ENCODE measurements at regions not wholly inside any gene's neighbourhood (a gene's known extent, or its start where the extent isn't known, plus 50 kb on each side); places are given as distances from the start of the nearest gene placed in this dataset.

DNA sequence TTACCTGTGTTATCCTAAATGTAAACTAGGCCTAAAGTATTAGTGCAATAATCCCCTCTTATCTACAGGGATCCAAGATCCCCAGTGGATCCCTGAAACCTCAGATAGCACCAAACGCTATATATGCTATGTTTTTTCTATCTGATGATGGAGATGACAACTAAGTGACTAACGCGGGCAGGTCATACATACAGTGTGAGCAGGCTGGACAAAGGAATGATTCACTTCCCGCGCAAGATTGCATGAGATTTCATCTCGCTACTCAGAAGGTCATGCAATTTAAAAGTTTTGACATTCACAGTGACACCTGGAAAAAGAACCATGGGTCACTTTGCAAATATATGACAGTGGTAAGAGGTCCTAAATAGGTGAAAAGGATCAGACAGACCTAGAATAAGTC lies 875.9 kb downstream of the HACE1 start:
- TF ChIP-seq JUND (IDR thresholded peaks at IDR 0.05) (no peak), HNF4A (conservative IDR thresholded peaks at IDR 0.05) (no peak), HNF4G (IDR thresholded peaks at IDR 0.05) (no peak), TAF1 (conservative IDR thresholded peaks at IDR 0.05) (no peak), FOXA1 (IDR thresholded peaks at IDR 0.05) (no peak), YY1 (IDR thresholded peaks at IDR 0.05) (no peak), RXRA (IDR thresholded peaks at IDR 0.05) (no peak), FOXA2 (IDR thresholded peaks at IDR 0.05) (no peak), SP1 (IDR thresholded peaks at IDR 0.05) (no peak)
- TF ChIP-seq, protein P1, sequence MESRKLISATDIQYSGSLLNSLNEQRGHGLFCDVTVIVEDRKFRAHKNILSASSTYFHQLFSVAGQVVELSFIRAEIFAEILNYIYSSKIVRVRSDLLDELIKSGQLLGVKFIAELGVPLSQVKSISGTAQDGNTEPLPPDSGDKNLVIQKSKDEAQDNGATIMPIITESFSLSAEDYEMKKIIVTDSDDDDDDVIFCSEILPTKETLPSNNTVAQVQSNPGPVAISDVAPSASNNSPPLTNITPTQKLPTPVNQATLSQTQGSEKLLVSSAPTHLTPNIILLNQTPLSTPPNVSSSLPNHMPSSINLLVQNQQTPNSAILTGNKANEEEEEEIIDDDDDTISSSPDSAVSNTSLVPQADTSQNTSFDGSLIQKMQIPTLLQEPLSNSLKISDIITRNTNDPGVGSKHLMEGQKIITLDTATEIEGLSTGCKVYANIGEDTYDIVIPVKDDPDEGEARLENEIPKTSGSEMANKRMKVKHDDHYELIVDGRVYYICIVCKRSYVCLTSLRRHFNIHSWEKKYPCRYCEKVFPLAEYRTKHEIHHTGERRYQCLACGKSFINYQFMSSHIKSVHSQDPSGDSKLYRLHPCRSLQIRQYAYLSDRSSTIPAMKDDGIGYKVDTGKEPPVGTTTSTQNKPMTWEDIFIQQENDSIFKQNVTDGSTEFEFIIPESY (IDR thresholded peaks at IDR 0.05) = no peak
- TF ChIP-seq, protein P2, sequence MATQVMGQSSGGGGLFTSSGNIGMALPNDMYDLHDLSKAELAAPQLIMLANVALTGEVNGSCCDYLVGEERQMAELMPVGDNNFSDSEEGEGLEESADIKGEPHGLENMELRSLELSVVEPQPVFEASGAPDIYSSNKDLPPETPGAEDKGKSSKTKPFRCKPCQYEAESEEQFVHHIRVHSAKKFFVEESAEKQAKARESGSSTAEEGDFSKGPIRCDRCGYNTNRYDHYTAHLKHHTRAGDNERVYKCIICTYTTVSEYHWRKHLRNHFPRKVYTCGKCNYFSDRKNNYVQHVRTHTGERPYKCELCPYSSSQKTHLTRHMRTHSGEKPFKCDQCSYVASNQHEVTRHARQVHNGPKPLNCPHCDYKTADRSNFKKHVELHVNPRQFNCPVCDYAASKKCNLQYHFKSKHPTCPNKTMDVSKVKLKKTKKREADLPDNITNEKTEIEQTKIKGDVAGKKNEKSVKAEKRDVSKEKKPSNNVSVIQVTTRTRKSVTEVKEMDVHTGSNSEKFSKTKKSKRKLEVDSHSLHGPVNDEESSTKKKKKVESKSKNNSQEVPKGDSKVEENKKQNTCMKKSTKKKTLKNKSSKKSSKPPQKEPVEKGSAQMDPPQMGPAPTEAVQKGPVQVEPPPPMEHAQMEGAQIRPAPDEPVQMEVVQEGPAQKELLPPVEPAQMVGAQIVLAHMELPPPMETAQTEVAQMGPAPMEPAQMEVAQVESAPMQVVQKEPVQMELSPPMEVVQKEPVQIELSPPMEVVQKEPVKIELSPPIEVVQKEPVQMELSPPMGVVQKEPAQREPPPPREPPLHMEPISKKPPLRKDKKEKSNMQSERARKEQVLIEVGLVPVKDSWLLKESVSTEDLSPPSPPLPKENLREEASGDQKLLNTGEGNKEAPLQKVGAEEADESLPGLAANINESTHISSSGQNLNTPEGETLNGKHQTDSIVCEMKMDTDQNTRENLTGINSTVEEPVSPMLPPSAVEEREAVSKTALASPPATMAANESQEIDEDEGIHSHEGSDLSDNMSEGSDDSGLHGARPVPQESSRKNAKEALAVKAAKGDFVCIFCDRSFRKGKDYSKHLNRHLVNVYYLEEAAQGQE (IDR thresholded peaks at IDR 0.05) = no peak
- TF ChIP-seq, protein P3, sequence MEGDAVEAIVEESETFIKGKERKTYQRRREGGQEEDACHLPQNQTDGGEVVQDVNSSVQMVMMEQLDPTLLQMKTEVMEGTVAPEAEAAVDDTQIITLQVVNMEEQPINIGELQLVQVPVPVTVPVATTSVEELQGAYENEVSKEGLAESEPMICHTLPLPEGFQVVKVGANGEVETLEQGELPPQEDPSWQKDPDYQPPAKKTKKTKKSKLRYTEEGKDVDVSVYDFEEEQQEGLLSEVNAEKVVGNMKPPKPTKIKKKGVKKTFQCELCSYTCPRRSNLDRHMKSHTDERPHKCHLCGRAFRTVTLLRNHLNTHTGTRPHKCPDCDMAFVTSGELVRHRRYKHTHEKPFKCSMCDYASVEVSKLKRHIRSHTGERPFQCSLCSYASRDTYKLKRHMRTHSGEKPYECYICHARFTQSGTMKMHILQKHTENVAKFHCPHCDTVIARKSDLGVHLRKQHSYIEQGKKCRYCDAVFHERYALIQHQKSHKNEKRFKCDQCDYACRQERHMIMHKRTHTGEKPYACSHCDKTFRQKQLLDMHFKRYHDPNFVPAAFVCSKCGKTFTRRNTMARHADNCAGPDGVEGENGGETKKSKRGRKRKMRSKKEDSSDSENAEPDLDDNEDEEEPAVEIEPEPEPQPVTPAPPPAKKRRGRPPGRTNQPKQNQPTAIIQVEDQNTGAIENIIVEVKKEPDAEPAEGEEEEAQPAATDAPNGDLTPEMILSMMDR (IDR thresholded peaks at IDR 0.05; ENCODE audit: low read depth, low read length, missing input control) = no peak

GRCh38 chr6:103983011-103983410 lies 876.7 kb downstream of the HACE1 start:
- no peaks in the 10 kb centered on the region for H3K9me3 ChIP-seq (ENCODE audit: control insufficient read depth in 4 of 4, low read length in 3 of 4)
- no peaks in the 10 kb centered on the region for H3K27me3 ChIP-seq (ENCODE audit: control insufficient read depth in 4 of 4, insufficient read depth in 4 of 4, low read length in 3 of 4)
- DNase-seq (ENCODE audit: low spot score) = no peak
- TF ChIP-seq, protein P2 (IDR thresholded peaks at IDR 0.05) = no peak
- no peak for TF ChIP-seq GABPA (IDR thresholded peaks at IDR 0.05 in 1 of 2, conservative IDR thresholded peaks at IDR 0.05 in 1 of 2)
- TF ChIP-seq TAF1 (conservative IDR thresholded peaks at IDR 0.05) = no peak
- H3K4me3 ChIP-seq (ENCODE audit: low read depth in 1 of 3, low read length in 3 of 3) = no peak overlapping the region
- H3K4me1 ChIP-seq (ENCODE audit: control insufficient read depth in 4 of 4, insufficient read depth in 4 of 4, low read length in 3 of 4) = no peaks in the 10 kb centered on the region
- no peak overlapping the region for H3K9ac ChIP-seq (ENCODE audit: low read depth in 1 of 2, low read length in 2 of 2)
- H3K27ac ChIP-seq (ENCODE audit: low read depth in 1 of 2, low read length in 2 of 2) = no peak overlapping the region
- WGBS = 49% methylated on average over 5 of the region's 5 CpGs
- no peaks in the 10 kb centered on the region for H3K36me3 ChIP-seq (ENCODE audit: control insufficient read depth in 4 of 4, insufficient read depth in 3 of 4, low read depth in 1 of 4, low read length in 3 of 4)

More for the DNA sequence above, 875.9 kb downstream of the HACE1 start:
- Histone ChIP-seq H3K4me1 (ENCODE audit: control insufficient read depth in 4 of 4, insufficient read depth in 4 of 4, low read length in 3 of 4) (no peaks in the 10 kb centered on the region), H3K9me3 (ENCODE audit: control insufficient read depth in 4 of 4, low read length in 3 of 4) (no peaks in the 10 kb centered on the region), H3K36me3 (ENCODE audit: control insufficient read depth in 4 of 4, insufficient read depth in 3 of 4, low read depth in 1 of 4, low read length in 3 of 4) (no peaks in the 10 kb centered on the region), H3K27ac (ENCODE audit: low read depth in 1 of 2, low read length in 2 of 2) (no peak overlapping the region), H3K9ac (ENCODE audit: low read depth in 1 of 2, low read length in 2 of 2) (no peak overlapping the region), H3K4me3 (ENCODE audit: low read depth in 1 of 3, low read length in 3 of 3) (no peak overlapping the region), H3K27me3 (ENCODE audit: control insufficient read depth in 4 of 4, insufficient read depth in 4 of 4, low read length in 3 of 4) (no peaks in the 10 kb centered on the region)
- 90% methylated on average over 6 of the region's 6 CpGs for WGBS
- no peak for DNase-seq (ENCODE audit: low spot score)

All from liver (tissue), 8 donors.